ENCODE measurements at regions not wholly inside any gene's neighbourhood (a gene's known extent, or its start where the extent isn't known, plus 50 kb on each side); places are given as distances from the start of the nearest gene placed in this dataset.
A peak's percentile ranks its signal among the peaks of the same experiment; 100 is the strongest.

- no peak overlapping the region for H2BK5ac ChIP-seq (ENCODE audit: insufficient read length, low read length)
- Mint-ChIP-seq H3K4me3 (no peak overlapping the region), H3K36me3 (ENCODE audit: insufficient read depth in 1 of 3, low read depth in 3 of 3) (peaks cover 0 to 5% (median 4%) of the 10 kb centered on the region in 3 experiments; a peak in 3 of 7 replicates), H3K27me3 (ENCODE audit: low read depth) (peaks cover 6% of the 10 kb centered on the region), H3K4me1 (peaks cover 3 to 6% of the 10 kb centered on the region in 2 experiments; a peak in 2 of 4 replicates), H3K9me3 (peaks cover 80 to 85% of the 10 kb centered on the region in 2 experiments), H3K27ac (peak overlapping the region in 1 of 3 experiments; percentile 65; a peak in 1 of 7 replicates)
- H3K79me1 ChIP-seq (ENCODE audit: insufficient read depth, low read depth, low read length, poor library complexity, severe bottlenecking) = no peaks in the 10 kb centered on the region
- no peaks in the 10 kb centered on the region for H3K4me1 ChIP-seq (ENCODE audit: insufficient read depth, low read length)
- H4K20me1 ChIP-seq (ENCODE audit: control insufficient read depth, insufficient read depth, insufficient read length) = no peaks in the 10 kb centered on the region
- H2BK12ac ChIP-seq (ENCODE audit: insufficient read length, low read depth, low read length) = no peak overlapping the region
- H2AFZ ChIP-seq (ENCODE audit: low read length) = no peak overlapping the region
- no peak overlapping the region for H3K27ac ChIP-seq (ENCODE audit: insufficient read length, low read depth, low read length)
- no peak overlapping the region for H2AK5ac ChIP-seq (ENCODE audit: insufficient read length, low read length)
- H3K23ac ChIP-seq (ENCODE audit: insufficient read length, low read depth, low read length) = no peak overlapping the region
- H3K23me2 ChIP-seq (ENCODE audit: insufficient read length, low read depth, low read length, poor library complexity, severe bottlenecking) = no peaks in the 10 kb centered on the region
- H3T11ph ChIP-seq (ENCODE audit: low read length) = no peak overlapping the region
- H3K56ac ChIP-seq (ENCODE audit: insufficient read length, low read depth, low read length) = no peak overlapping the region
- H3K9me3 ChIP-seq (ENCODE audit: control insufficient read depth, low read depth, low read length) = peaks cover 22% of the 10 kb centered on the region
- DNase-seq = no peak
- no peak overlapping the region for H4K91ac ChIP-seq (ENCODE audit: insufficient read length, low read depth, low read length)
- H3K79me2 ChIP-seq (ENCODE audit: insufficient read depth, low read length) = no peaks in the 10 kb centered on the region
- H2BK15ac ChIP-seq (ENCODE audit: low read depth, low read length) = no peak overlapping the region
- H3K9ac ChIP-seq (ENCODE audit: extremely low read depth, insufficient read length, low read length) = no peak overlapping the region
- TF ChIP-seq CTCF (conservative IDR thresholded peaks at IDR 0.05) = no peak
- no peak overlapping the region for H3K18ac ChIP-seq (ENCODE audit: insufficient read length, low read depth, low read length)
- H3K4me2 ChIP-seq (ENCODE audit: insufficient read depth, insufficient read length, low read length) = no peak overlapping the region
- H2BK20ac ChIP-seq (ENCODE audit: low read depth, low read length, poor library complexity, severe bottlenecking) = no peak overlapping the region
- no peak overlapping the region for H4K8ac ChIP-seq (replicated peaks; ENCODE audit: insufficient read length, low read depth, low read length)
- no peaks in the 10 kb centered on the region for H3K27me3 ChIP-seq (ENCODE audit: insufficient read depth, low read length)
- no peak overlapping the region for H3K4ac ChIP-seq (ENCODE audit: low read depth, low read length)
- H4K5ac ChIP-seq (ENCODE audit: insufficient read length, low read depth, low read length) = no peak overlapping the region
- H3K14ac ChIP-seq (ENCODE audit: insufficient read depth, low read length) = no peak overlapping the region
- no peak overlapping the region for H2BK120ac ChIP-seq (ENCODE audit: low read depth, low read length, poor library complexity, severe bottlenecking)
Observed at GRCh38 chrX:150094996-150095395, 156.7 kb upstream of the EOLA2 start.
